HG03108 (cell line): ENCODE measurements at regions not wholly inside any gene's neighbourhood (a gene's known extent, or its start where the extent isn't known, plus 50 kb on each side); places are given as distances from the start of the nearest gene placed in this dataset.
A peak's percentile ranks its signal among the peaks of the same experiment; 100 is the strongest.
"Not testable (repeated sequence)": the region's sequence is repeated elsewhere in the genome, so short reads cannot be mapped to it uniquely, and the experiment has no call there.

ENCODE experiments used
- ATAC-seq: cut with Tn5 transposase; IDR thresholded peaks from one replicate; pipeline ENCODE4 v1.9.1; 2021; ENCODE audit warnings: moderate library complexity; ENCODE audit not compliant: unreplicated experiment

- no peak for ATAC-seq
These were observed 72.8 kb upstream of the NEIL3 start for GRCh38 chr4:177236886-177237285.

GRCh38 chr4:177237291-177237690 lies 72.4 kb upstream of the NEIL3 start:
- no peak for ATAC-seq

DNA sequence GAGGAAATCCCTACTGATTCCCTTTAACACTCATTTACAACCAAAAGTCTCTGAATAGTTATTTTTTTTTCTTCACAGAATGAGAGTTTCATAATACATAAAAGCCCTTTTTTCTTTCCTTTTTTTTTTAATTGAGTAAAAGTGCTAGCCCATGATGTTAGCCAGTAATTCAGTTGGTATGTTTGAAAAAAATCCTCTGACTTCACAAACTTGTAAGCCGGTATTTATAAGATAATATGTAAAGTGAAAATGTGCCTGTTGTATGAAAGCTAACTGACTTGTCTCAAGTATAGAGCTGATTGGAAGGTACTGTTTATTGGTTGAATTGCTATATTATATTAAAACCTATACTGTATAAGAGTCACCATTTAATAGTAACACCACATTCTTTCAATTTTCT lies 70.2 kb upstream of the NEIL3 start:
- no peak for ATAC-seq

GRCh38 chr4:177239878-177240277 lies 69.8 kb upstream of the NEIL3 start:
- no peak for ATAC-seq

DNA sequence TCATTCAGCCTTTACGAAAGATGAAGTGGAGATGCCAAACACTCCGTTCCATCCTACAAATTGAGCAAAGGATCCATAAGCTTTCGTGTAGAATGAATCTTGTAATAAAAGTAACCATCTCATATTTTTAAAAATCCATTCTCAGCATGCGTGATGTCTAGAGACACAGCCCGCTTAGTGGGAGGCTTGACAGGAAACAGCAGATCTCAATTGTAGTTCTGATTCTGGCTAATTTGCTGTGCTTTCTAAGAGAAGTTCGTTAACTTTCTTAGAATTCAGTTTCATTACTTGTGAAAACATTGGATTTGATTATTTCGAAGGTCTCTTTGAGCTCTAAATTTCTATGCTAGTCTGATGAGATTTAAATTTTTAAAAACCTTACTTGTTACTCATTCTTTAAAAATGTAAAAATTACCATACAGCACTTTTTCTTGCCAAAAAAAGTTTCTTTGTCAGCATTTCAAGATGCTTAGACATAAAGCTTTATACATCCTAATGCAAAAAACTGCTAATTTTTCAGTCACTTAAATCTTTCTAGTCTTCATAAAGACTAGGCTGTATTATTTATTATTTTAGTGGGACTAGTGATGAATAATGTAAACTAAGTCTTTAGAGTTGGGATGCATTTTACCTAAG lies 66.9 kb upstream of the NEIL3 start:
- ATAC-seq, result no peak

- no peak for ATAC-seq
These were observed 62.8 kb upstream of the NEIL3 start for GRCh38 chr4:177246641-177247584.

GRCh38 chr4:177250056-177250696 lies 59.5 kb upstream of the NEIL3 start:
- peak; percentile 93 for ATAC-seq

GRCh38 chr4:177251237-177251636 lies 58.4 kb upstream of the NEIL3 start:
- no peak for ATAC-seq

DNA sequence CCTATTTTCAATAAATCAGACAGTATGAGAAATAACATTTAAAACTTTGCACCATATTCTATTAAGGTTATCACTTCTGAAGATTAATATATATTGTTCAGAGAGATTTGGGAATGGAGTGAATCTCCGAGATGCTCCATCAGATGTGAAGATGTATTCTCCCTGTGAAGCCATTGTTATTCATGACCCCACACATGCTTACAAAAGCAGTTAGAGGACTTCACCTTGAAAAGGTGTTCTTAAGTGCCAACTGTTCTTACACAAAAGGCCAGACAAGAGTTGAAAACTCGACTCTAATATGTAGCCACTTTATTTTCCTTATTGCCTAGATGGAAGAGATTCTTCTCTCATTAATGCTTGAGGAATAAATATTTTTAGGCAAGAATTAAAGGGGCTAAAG lies 54.3 kb upstream of the NEIL3 start:
- ATAC-seq, result no peak

DNA sequence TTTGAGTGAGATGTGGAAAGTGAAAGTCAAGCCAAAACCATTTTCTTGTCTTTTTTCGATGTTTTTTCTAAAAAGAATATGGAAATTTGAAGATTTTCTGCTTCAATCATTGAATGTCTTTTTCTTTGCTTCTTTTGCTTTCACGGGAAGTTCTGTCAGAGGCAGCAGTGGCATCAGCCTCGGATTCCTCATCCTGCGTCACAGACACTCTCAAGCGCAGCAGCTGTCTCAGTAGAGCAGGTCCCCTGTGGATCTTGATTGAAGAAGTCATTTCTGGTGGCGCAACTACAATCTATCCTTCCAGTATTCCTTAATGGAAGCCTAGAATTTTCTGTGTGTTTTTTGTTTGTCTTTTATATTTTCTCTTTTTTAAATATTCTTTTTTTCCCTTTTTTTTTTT lies 52.7 kb upstream of the NEIL3 start:
- no peak for ATAC-seq

GRCh38 chr4:177259466-177259865 lies 50.2 kb upstream of the NEIL3 start:
- ATAC-seq, result not testable (repeated sequence)
